Vagina (tissue), 2 donors: ENCODE measurements at regions not wholly inside any gene's neighbourhood (a gene's known extent, or its start where the extent isn't known, plus 50 kb on each side); places are given as distances from the start of the nearest gene placed in this dataset.

Source experiments
- POLR2A ChIP-seq, 2 donors: fragments of 450-650 bp; IDR thresholded peaks; one replicate each; pipeline ENCODE4 v1.6.1; 2017; ENCODE audit warnings: antibody characterized with exemption in 2 of 2, mild to moderate bottlenecking in 2 of 2, moderate library complexity in 2 of 2
- POLR2AphosphoS5 ChIP-seq, 2 donors: sonication (generic); formaldehyde crosslinking; IDR thresholded peaks; one replicate each; pipeline ENCODE4 v1.9.0; 2017; ENCODE audit warnings: antibody characterized with exemption in 2 of 2, mild to moderate bottlenecking in 2 of 2, low read depth in 1 of 2; ENCODE audit not compliant: insufficient read depth in 1 of 2
- TF ChIP-seq, protein P1 (sequence below), 3 experiments: fragments of 450-650 bp in 2 of 3; fragments of 200-600 bp in 1 of 3; sonication (generic) in 1 of 3; IDR thresholded peaks; one replicate each; pipeline ENCODE4 v1.5.1; 2017 to 2019; ENCODE audit warnings: antibody characterized with exemption in 3 of 3, mild to moderate bottlenecking in 2 of 3, moderate library complexity in 2 of 3

DNA sequence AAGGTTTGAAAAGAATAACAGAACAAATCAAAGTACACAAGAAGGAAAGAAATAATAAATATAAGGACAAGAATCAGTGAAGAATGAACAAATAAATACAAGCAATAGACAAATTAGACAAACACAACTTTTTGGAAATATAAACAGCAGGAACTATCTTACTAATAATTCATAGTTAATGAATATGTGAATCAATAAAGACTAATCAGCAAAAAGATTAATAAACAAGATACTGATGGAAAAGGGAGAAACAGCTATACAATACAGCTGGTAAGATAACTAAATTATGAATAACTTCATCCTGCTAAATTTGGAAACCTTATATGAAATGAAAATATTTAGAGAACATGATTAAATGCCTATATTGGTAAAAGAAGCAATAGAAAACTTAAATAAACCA is 193.6 kb upstream of the SPRED2 start:
- TF ChIP-seq, protein P1, sequence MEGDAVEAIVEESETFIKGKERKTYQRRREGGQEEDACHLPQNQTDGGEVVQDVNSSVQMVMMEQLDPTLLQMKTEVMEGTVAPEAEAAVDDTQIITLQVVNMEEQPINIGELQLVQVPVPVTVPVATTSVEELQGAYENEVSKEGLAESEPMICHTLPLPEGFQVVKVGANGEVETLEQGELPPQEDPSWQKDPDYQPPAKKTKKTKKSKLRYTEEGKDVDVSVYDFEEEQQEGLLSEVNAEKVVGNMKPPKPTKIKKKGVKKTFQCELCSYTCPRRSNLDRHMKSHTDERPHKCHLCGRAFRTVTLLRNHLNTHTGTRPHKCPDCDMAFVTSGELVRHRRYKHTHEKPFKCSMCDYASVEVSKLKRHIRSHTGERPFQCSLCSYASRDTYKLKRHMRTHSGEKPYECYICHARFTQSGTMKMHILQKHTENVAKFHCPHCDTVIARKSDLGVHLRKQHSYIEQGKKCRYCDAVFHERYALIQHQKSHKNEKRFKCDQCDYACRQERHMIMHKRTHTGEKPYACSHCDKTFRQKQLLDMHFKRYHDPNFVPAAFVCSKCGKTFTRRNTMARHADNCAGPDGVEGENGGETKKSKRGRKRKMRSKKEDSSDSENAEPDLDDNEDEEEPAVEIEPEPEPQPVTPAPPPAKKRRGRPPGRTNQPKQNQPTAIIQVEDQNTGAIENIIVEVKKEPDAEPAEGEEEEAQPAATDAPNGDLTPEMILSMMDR (IDR thresholded peaks at IDR 0.05), result no peak
- TF ChIP-seq POLR2A (IDR thresholded peaks at IDR 0.05) (no peak), POLR2AphosphoS5 (IDR thresholded peaks at IDR 0.05; ENCODE audit: insufficient read depth in 1 of 2, low read depth in 1 of 2) (no peak)
